ENCODE measurements at regions not wholly inside any gene's neighbourhood (a gene's known extent, or its start where the extent isn't known, plus 50 kb on each side); places are given as distances from the start of the nearest gene placed in this dataset.

DNA sequence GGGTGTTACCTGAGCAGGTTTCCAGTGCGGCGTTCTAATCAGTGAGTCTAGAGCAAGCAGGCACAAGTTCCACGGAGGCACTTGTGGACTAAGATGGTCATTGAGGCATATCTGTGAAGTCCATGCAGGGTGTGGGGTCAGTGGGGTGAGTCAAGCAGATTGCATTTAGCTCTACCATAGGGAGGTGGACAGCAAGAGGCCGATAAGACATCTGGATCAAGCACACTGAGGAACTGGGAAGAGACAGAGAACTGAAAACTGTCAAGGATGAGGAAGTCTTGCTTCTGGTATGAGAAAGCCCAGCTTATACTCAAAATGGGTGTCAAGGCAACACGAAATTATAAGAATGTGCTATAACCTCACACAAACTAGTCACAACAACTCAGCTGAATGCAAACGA, 61.2 kb upstream of the SLC39A10 start (continued):
- TF ChIP-seq, protein P1, sequence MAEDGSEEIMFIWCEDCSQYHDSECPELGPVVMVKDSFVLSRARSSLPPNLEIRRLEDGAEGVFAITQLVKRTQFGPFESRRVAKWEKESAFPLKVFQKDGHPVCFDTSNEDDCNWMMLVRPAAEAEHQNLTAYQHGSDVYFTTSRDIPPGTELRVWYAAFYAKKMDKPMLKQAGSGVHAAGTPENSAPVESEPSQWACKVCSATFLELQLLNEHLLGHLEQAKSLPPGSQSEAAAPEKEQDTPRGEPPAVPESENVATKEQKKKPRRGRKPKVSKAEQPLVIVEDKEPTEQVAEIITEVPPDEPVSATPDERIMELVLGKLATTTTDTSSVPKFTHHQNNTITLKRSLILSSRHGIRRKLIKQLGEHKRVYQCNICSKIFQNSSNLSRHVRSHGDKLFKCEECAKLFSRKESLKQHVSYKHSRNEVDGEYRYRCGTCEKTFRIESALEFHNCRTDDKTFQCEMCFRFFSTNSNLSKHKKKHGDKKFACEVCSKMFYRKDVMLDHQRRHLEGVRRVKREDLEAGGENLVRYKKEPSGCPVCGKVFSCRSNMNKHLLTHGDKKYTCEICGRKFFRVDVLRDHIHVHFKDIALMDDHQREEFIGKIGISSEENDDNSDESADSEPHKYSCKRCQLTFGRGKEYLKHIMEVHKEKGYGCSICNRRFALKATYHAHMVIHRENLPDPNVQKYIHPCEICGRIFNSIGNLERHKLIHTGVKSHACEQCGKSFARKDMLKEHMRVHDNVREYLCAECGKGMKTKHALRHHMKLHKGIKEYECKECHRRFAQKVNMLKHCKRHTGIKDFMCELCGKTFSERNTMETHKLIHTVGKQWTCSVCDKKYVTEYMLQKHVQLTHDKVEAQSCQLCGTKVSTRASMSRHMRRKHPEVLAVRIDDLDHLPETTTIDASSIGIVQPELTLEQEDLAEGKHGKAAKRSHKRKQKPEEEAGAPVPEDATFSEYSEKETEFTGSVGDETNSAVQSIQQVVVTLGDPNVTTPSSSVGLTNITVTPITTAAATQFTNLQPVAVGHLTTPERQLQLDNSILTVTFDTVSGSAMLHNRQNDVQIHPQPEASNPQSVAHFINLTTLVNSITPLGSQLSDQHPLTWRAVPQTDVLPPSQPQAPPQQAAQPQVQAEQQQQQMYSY (CRISPR knock-in tag; IDR thresholded peaks at IDR 0.05) = no peak
- TF ChIP-seq ESRRA (CRISPR knock-in tag; IDR thresholded peaks at IDR 0.05; ENCODE audit: borderline replicate concordance) (no peak), SOX15 (CRISPR knock-in tag; IDR thresholded peaks at IDR 0.05) (no peak)

DNA sequence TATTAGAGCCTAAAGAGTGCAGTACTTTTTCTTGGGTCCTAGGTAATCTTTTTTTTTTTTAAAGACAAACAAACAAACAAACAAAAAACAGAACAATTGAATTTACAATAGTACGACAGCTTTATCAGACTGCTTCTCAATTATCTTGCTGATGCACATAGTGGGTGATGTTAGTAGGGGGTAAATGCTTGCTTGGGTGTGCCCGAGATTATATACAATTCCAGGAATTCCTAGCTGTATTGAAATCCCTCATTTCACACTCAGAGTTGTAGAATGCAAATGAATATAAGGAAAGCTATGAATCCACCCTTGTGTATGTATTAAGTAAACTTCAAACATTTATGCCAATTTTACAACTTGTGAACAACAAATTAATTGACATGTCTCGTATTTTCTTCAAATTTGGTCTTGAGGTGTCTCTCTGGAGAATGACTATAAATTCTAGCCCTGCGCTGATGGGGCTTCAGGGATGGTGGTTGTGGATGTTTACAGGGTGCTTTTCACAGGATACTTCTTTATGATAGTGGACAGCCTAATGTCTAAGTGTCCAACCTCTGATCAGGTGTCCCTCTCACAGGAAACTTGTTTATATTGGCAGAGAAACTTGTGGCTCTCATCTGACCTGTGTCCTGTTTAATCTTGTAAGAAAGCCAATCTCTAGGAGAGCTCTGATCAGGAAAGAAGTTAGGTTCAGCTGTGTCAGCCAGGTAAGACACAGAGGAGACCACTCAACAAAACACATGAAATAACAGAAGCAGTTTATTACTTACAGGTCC, 61.9 kb upstream of the SLC39A10 start:
- Mint-ChIP-seq H3K36me3 (peaks cover 3% of the 10 kb centered on the region), H3K27me3 (ENCODE audit: low read depth) (no peaks in the 10 kb centered on the region), H3K4me3 (no peak overlapping the region), H3K9me3 (no peaks in the 10 kb centered on the region), H3K27ac (peak overlapping the region; percentile 24; the same call in 1 of the 2 replicates), H3K4me1 (peaks cover 70% of the 10 kb centered on the region)
- TF ChIP-seq, protein P2, sequence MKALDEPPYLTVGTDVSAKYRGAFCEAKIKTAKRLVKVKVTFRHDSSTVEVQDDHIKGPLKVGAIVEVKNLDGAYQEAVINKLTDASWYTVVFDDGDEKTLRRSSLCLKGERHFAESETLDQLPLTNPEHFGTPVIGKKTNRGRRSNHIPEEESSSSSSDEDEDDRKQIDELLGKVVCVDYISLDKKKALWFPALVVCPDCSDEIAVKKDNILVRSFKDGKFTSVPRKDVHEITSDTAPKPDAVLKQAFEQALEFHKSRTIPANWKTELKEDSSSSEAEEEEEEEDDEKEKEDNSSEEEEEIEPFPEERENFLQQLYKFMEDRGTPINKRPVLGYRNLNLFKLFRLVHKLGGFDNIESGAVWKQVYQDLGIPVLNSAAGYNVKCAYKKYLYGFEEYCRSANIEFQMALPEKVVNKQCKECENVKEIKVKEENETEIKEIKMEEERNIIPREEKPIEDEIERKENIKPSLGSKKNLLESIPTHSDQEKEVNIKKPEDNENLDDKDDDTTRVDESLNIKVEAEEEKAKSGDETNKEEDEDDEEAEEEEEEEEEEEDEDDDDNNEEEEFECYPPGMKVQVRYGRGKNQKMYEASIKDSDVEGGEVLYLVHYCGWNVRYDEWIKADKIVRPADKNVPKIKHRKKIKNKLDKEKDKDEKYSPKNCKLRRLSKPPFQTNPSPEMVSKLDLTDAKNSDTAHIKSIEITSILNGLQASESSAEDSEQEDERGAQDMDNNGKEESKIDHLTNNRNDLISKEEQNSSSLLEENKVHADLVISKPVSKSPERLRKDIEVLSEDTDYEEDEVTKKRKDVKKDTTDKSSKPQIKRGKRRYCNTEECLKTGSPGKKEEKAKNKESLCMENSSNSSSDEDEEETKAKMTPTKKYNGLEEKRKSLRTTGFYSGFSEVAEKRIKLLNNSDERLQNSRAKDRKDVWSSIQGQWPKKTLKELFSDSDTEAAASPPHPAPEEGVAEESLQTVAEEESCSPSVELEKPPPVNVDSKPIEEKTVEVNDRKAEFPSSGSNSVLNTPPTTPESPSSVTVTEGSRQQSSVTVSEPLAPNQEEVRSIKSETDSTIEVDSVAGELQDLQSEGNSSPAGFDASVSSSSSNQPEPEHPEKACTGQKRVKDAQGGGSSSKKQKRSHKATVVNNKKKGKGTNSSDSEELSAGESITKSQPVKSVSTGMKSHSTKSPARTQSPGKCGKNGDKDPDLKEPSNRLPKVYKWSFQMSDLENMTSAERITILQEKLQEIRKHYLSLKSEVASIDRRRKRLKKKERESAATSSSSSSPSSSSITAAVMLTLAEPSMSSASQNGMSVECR (CRISPR knock-in tag; IDR thresholded peaks at IDR 0.05; ENCODE audit: borderline replicate concordance) = no peak
- DNase-seq (ENCODE audit: low spot score) (no peak), ATAC-seq (peak; percentile 34; the same call in 1 of the 2 replicates)
- POLR2A ChIA-PET = no interaction called here
- CTCF ChIA-PET = interaction anchor here (1.3 kb wide), 1 partner anchor 19 kb away, joined by 3 read pairs; no protein-coding TSS in a partner anchor

DNA sequence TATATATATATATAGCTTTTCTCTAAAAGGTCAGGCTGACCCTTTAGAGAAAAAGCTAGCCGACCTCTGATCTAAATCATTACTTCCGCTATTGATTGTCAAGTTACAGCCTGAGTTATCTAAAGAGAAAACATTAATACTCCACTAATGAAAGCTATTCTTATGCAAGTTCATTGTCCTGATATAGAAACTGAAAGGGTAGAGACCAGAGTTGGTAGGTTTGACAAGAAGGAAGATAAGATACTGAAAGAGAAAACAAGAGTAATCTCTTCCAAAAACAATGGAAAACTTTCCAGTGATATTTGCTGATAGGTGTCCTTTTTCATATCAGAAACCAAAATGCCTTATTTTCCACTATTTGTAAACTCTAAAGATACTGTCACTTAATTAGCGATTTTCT, 62.8 kb upstream of the SLC39A10 start:
- Mint-ChIP-seq H3K36me3 (peaks cover 3% of the 10 kb centered on the region), H3K4me3 (no peak overlapping the region), H3K9me3 (no peaks in the 10 kb centered on the region), H3K27me3 (ENCODE audit: low read depth) (no peaks in the 10 kb centered on the region), H3K4me1 (peaks cover 69% of the 10 kb centered on the region), H3K27ac (no peak overlapping the region)
- DNase-seq (ENCODE audit: low spot score) = no peak
- ChIA-PET CTCF (interaction anchor here (1.3 kb wide), 1 partner anchor 18 kb away, joined by 3 read pairs; no protein-coding TSS in a partner anchor), POLR2A (interaction anchor here (0.6 kb wide), 1 partner anchor 322 kb away, joined by 5 read pairs; no protein-coding TSS in a partner anchor)
- TF ChIP-seq ZNF219 (CRISPR knock-in tag; IDR thresholded peaks at IDR 0.05; ENCODE audit: borderline replicate concordance) (no peak), SOX15 (CRISPR knock-in tag; IDR thresholded peaks at IDR 0.05) (no peak), HMGA2 (CRISPR knock-in tag; IDR thresholded peaks at IDR 0.05) (no peak)
- TF ChIP-seq, protein P3, sequence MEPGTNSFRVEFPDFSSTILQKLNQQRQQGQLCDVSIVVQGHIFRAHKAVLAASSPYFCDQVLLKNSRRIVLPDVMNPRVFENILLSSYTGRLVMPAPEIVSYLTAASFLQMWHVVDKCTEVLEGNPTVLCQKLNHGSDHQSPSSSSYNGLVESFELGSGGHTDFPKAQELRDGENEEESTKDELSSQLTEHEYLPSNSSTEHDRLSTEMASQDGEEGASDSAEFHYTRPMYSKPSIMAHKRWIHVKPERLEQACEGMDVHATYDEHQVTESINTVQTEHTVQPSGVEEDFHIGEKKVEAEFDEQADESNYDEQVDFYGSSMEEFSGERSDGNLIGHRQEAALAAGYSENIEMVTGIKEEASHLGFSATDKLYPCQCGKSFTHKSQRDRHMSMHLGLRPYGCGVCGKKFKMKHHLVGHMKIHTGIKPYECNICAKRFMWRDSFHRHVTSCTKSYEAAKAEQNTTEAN (CRISPR knock-in tag; IDR thresholded peaks at IDR 0.05) = no peak
- TF ChIP-seq, protein P4, sequence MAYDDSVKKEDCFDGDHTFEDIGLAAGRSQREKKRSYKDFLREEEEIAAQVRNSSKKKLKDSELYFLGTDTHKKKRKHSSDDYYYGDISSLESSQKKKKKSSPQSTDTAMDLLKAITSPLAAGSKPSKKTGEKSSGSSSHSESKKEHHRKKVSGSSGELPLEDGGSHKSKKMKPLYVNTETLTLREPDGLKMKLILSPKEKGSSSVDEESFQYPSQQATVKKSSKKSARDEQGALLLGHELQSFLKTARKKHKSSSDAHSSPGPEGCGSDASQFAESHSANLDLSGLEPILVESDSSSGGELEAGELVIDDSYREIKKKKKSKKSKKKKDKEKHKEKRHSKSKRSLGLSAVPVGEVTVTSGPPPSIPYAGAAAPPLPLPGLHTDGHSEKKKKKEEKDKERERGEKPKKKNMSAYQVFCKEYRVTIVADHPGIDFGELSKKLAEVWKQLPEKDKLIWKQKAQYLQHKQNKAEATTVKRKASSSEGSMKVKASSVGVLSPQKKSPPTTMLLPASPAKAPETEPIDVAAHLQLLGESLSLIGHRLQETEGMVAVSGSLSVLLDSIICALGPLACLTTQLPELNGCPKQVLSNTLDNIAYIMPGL (CRISPR knock-in tag; IDR thresholded peaks at IDR 0.05) = no peak
- TF ChIP-seq, protein P5, sequence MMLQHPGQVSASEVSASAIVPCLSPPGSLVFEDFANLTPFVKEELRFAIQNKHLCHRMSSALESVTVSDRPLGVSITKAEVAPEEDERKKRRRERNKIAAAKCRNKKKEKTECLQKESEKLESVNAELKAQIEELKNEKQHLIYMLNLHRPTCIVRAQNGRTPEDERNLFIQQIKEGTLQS (CRISPR knock-in tag; conservative IDR thresholded peaks at IDR 0.05) = no peak
- no peak for ATAC-seq

All from WTC11 (cell line).